OCI-LY3 (cell line): ENCODE measurements at regions not wholly inside any gene's neighbourhood (a gene's known extent, or its start where the extent isn't known, plus 50 kb on each side); places are given as distances from the start of the nearest gene placed in this dataset.

Experiments used
- H2AFZ ChIP-seq: fragments of 200-600, 300-600 bp; shearing (Covaris generic); 2 replicates; pipeline ENCODE4 v1.6.0; 2014; ENCODE audit warnings: antibody characterized with exemption, low read depth, low read length
- H3K27ac ChIP-seq: fragments of 200-600, 300-600 bp; sonication (generic); 2 replicates; pipeline ENCODE4 v1.5.1; 2014; ENCODE audit warnings: mild to moderate bottlenecking, low read length, moderate library complexity, mixed read lengths
- H3K27me3 ChIP-seq: fragments of 200-600, 300-600 bp; sonication (generic); 2 replicates; pipeline ENCODE4 v1.6.1; 2014; ENCODE audit warnings: low read depth, low read length, mixed read lengths
- H3K36me3 ChIP-seq: fragments of 200-600, 300-600 bp; sonication (generic); replicated peaks from 2 replicates; pipeline ENCODE3; 2014; ENCODE audit warnings: low read depth, low read length, mixed read lengths
- H3K4me1 ChIP-seq: fragments of 300-600, 200-600 bp; sonication (generic); 2 replicates; pipeline ENCODE4 v1.6.1; 2014; ENCODE audit warnings: low read length, mixed read lengths
- H3K4me2 ChIP-seq: fragments of 200-600, 300-600 bp; sonication (generic); 2 replicates; pipeline ENCODE4 v1.6.1; 2014; ENCODE audit warnings: low read length, mixed read lengths
- H3K4me3 ChIP-seq: fragments of 300-600, 200-600 bp; sonication (generic); 2 replicates; pipeline ENCODE4 v1.5.1; 2014; ENCODE audit warnings: antibody characterized with exemption, mild to moderate bottlenecking, low read length, moderate library complexity
- H3K79me2 ChIP-seq: fragments of 300-600, 200-600 bp; shearing (Covaris generic); 2 replicates; pipeline ENCODE4 v1.6.1; 2014; ENCODE audit warnings: mild to moderate bottlenecking, low read length, mixed read lengths
- H3K9ac ChIP-seq: fragments of 300-600, 200-600 bp; shearing (Covaris generic); 2 replicates; pipeline ENCODE4 v1.6.0; 2014; ENCODE audit warnings: mild to moderate bottlenecking, low read length, moderate library complexity
- H3K9me3 ChIP-seq: fragments of 200-600, 300-600 bp; shearing (Covaris generic); 2 replicates; pipeline ENCODE4 v1.6.1; 2014; ENCODE audit warnings: low read length, mixed read lengths; ENCODE audit not compliant: insufficient read depth
- H4K20me1 ChIP-seq: fragments of 200-600, 300-600 bp; sonication (generic); 2 replicates; pipeline ENCODE4 v1.6.1; 2016; ENCODE audit warnings: low read length, mixed read lengths; ENCODE audit not compliant: insufficient read depth
- CTCF ChIP-seq: fragments of 200-600, 300-600 bp; sonication (generic); IDR thresholded peaks from 2 replicates; pipeline ENCODE4 v1.5.1; 2014; ENCODE audit warnings: antibody characterized with exemption, low read length, low read depth
- EZH2phosphoT487 ChIP-seq: fragments of 200-600 bp; shearing (Covaris generic); IDR thresholded peaks from 2 replicates; pipeline ENCODE4 v1.6.1; 2018; ENCODE audit warnings: antibody characterized with exemption, mixed run types, low read depth

- H3K27ac ChIP-seq: no peak overlapping the region
- H3K4me1 ChIP-seq: peaks cover 7% of the 10 kb centered on the region; the same call in 1 of the 2 replicates
- H3K27me3 ChIP-seq: no peaks in the 10 kb centered on the region
- H4K20me1 ChIP-seq: no peaks in the 10 kb centered on the region
- no peaks in the 10 kb centered on the region for H3K79me2 ChIP-seq
- H3K4me3 ChIP-seq: no peak overlapping the region
- no peak overlapping the region for H3K9ac ChIP-seq
- no peak for TF ChIP-seq CTCF
- no peak for TF ChIP-seq EZH2phosphoT487
- H2AFZ ChIP-seq: no peak overlapping the region
- H3K9me3 ChIP-seq: no peaks in the 10 kb centered on the region
- H3K4me2 ChIP-seq: no peak overlapping the region
- no peaks in the 10 kb centered on the region for H3K36me3 ChIP-seq
These were observed 55.6 kb upstream of the BEND6 start for GRCh38 chr6:56899311-56899710.

- TF ChIP-seq EZH2phosphoT487 (no peak), CTCF (no peak)
- no peak overlapping the region for H3K9ac ChIP-seq
- H3K4me1 ChIP-seq: peaks cover 4% of the 10 kb centered on the region; the same call in 1 of the 2 replicates
These were observed 56.9 kb upstream of the BEND6 start for GRCh38 chr6:56897789-56898529.

GRCh38 chr6:56891754-56892153, 63.2 kb upstream of the BEND6 start:
- peaks cover 35% of the 10 kb centered on the region for H3K4me1 ChIP-seq
- no peaks in the 10 kb centered on the region for H3K36me3 ChIP-seq
- peak overlapping the region; percentile 43 for H3K4me3 ChIP-seq
- peak overlapping the region; percentile 89 for H3K27ac ChIP-seq
- H2AFZ ChIP-seq: peak overlapping the region; percentile 41
- H3K4me2 ChIP-seq: peak overlapping the region; percentile 68
- no peaks in the 10 kb centered on the region; the same call in 1 of the 2 replicates for H3K9me3 ChIP-seq
- no peak for TF ChIP-seq EZH2phosphoT487
- TF ChIP-seq CTCF: peak; percentile 38
- no peaks in the 10 kb centered on the region for H3K27me3 ChIP-seq
- H3K79me2 ChIP-seq: no peaks in the 10 kb centered on the region
- no peaks in the 10 kb centered on the region for H4K20me1 ChIP-seq
- peak overlapping the region; percentile 2; the same call in 1 of the 2 replicates for H3K9ac ChIP-seq

More at GRCh38 chr6:56897789-56898529, 56.9 kb upstream of the BEND6 start:
- H3K27ac ChIP-seq: no peak overlapping the region
- H4K20me1 ChIP-seq: no peaks in the 10 kb centered on the region
- H3K4me3 ChIP-seq: no peak overlapping the region
- no peaks in the 10 kb centered on the region for H3K27me3 ChIP-seq
- H3K9me3 ChIP-seq: no peaks in the 10 kb centered on the region
- no peaks in the 10 kb centered on the region for H3K79me2 ChIP-seq
- H2AFZ ChIP-seq: no peak overlapping the region
- H3K4me2 ChIP-seq: no peak overlapping the region
- no peaks in the 10 kb centered on the region for H3K36me3 ChIP-seq

- Histone ChIP-seq H3K4me3 (peak overlapping the region; percentile 43), H4K20me1 (no peaks in the 10 kb centered on the region), H3K27me3 (no peaks in the 10 kb centered on the region), H3K27ac (peak overlapping the region; percentile 89), H3K4me1 (peaks cover 35% of the 10 kb centered on the region), H2AFZ (peak overlapping the region; percentile 34), H3K79me2 (no peaks in the 10 kb centered on the region), H3K9ac (peak overlapping the region; percentile 67), H3K9me3 (no peaks in the 10 kb centered on the region; the same call in 1 of the 2 replicates), H3K36me3 (no peaks in the 10 kb centered on the region), H3K4me2 (peak overlapping the region; percentile 68)
- TF ChIP-seq EZH2phosphoT487: no peak
These were observed 64.1 kb upstream of the BEND6 start for GRCh38 chr6:56890683-56891429.
